ENCODE measurements at regions not wholly inside any gene's neighbourhood (a gene's known extent, or its start where the extent isn't known, plus 50 kb on each side); places are given as distances from the start of the nearest gene placed in this dataset.
A peak's percentile ranks its signal among the peaks of the same experiment; 100 is the strongest.

GRCh38 chr2:220220009-220220408, 592.6 kb downstream of the SLC4A3 start:
- Histone ChIP-seq H3K27me3 (ENCODE audit: insufficient read depth, low read length) (no peaks in the 10 kb centered on the region), H3K9ac (ENCODE audit: extremely low read depth, insufficient read length, low read length) (no peak overlapping the region), H3K9me3 (ENCODE audit: control insufficient read depth, low read depth, low read length) (no peaks in the 10 kb centered on the region), H3K23ac (ENCODE audit: insufficient read length, low read depth, low read length) (no peak overlapping the region), H3K4me2 (ENCODE audit: insufficient read depth, insufficient read length, low read length) (no peak overlapping the region), H4K8ac (replicated peaks; ENCODE audit: insufficient read length, low read depth, low read length) (no peak overlapping the region), H2BK120ac (ENCODE audit: low read depth, low read length, poor library complexity, severe bottlenecking) (no peak overlapping the region), H3K56ac (ENCODE audit: insufficient read length, low read depth, low read length) (no peak overlapping the region), H2BK15ac (ENCODE audit: low read depth, low read length) (no peak overlapping the region), H3K79me2 (ENCODE audit: insufficient read depth, low read length) (no peaks in the 10 kb centered on the region), H3K4me1 (ENCODE audit: insufficient read depth, low read length) (peaks cover 4% of the 10 kb centered on the region; the same call in 1 of the 2 replicates), H2AFZ (ENCODE audit: low read length) (no peak overlapping the region), H3K14ac (ENCODE audit: insufficient read depth, low read length) (no peak overlapping the region), H3K79me1 (ENCODE audit: insufficient read depth, low read depth, low read length, poor library complexity, severe bottlenecking) (no peaks in the 10 kb centered on the region), H2BK20ac (ENCODE audit: low read depth, low read length, poor library complexity, severe bottlenecking) (no peak overlapping the region), H2AK5ac (ENCODE audit: insufficient read length, low read length) (no peak overlapping the region), H4K5ac (ENCODE audit: insufficient read length, low read depth, low read length) (no peak overlapping the region), H3T11ph (ENCODE audit: low read length) (no peak overlapping the region), H2BK12ac (ENCODE audit: insufficient read length, low read depth, low read length) (no peak overlapping the region), H4K91ac (ENCODE audit: insufficient read length, low read depth, low read length) (no peak overlapping the region), H4K20me1 (ENCODE audit: control insufficient read depth, insufficient read depth, insufficient read length) (no peaks in the 10 kb centered on the region), H2BK5ac (ENCODE audit: insufficient read length, low read length) (no peak overlapping the region), H3K23me2 (ENCODE audit: insufficient read length, low read depth, low read length, poor library complexity, severe bottlenecking) (no peaks in the 10 kb centered on the region), H3K4ac (ENCODE audit: low read depth, low read length) (no peak overlapping the region), H3K18ac (ENCODE audit: insufficient read length, low read depth, low read length) (no peak overlapping the region), H3K27ac (ENCODE audit: insufficient read length, low read depth, low read length) (no peak overlapping the region)
- Mint-ChIP-seq H3K4me3 (no peak overlapping the region), H3K4me1 (peaks cover 17 to 21% of the 10 kb centered on the region in 2 experiments), H3K36me3 (ENCODE audit: insufficient read depth in 1 of 3, low read depth in 3 of 3) (no peaks in the 10 kb centered on the region; a peak in 1 of 7 replicates), H3K27ac (peak overlapping the region in 1 of 3 experiments; percentile 15; a peak in 2 of 7 replicates), H3K9me3 (no peaks in the 10 kb centered on the region), H3K27me3 (ENCODE audit: low read depth) (no peaks in the 10 kb centered on the region; the same call in 1 of the 2 replicates)
- TF ChIP-seq, protein P1, sequence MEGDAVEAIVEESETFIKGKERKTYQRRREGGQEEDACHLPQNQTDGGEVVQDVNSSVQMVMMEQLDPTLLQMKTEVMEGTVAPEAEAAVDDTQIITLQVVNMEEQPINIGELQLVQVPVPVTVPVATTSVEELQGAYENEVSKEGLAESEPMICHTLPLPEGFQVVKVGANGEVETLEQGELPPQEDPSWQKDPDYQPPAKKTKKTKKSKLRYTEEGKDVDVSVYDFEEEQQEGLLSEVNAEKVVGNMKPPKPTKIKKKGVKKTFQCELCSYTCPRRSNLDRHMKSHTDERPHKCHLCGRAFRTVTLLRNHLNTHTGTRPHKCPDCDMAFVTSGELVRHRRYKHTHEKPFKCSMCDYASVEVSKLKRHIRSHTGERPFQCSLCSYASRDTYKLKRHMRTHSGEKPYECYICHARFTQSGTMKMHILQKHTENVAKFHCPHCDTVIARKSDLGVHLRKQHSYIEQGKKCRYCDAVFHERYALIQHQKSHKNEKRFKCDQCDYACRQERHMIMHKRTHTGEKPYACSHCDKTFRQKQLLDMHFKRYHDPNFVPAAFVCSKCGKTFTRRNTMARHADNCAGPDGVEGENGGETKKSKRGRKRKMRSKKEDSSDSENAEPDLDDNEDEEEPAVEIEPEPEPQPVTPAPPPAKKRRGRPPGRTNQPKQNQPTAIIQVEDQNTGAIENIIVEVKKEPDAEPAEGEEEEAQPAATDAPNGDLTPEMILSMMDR (conservative IDR thresholded peaks at IDR 0.05): no peak
- DNase-seq: no peak
- no CpG with 5 or more reads among the region's 2 CpGs for WGBS (ENCODE audit: extremely low coverage, insufficient read length, low lambda C conversion rate)
